Karpas-422 (cell line): ENCODE measurements at regions not wholly inside any gene's neighbourhood (a gene's known extent, or its start where the extent isn't known, plus 50 kb on each side); places are given as distances from the start of the nearest gene placed in this dataset.

ENCODE experiments used
- DNase-seq: peaks from one replicate; pipeline ENCODE4 v3.0.0-alpha.2; 2015
- H2AFZ ChIP-seq: fragments of 200-600 bp; sonication (generic); 2 replicates; pipeline ENCODE4 v1.6.1; 2014; ENCODE audit warnings: antibody characterized with exemption, low read length, mixed read lengths
- H3K27ac ChIP-seq: fragments of 200-600 bp; sonication (generic); 2 replicates; pipeline ENCODE4 v1.5.1; 2014; ENCODE audit warnings: mild to moderate bottlenecking, low read length, moderate library complexity
- H3K27me3 ChIP-seq: fragments of 200-600 bp; sonication (generic); 2 replicates; pipeline ENCODE4 v1.6.1; 2014; ENCODE audit warnings: low read length, mixed read lengths
- H3K36me3 ChIP-seq: fragments of 200-600 bp; sonication (generic); 2 replicates; pipeline ENCODE4 v1.6.1; 2014; ENCODE audit warnings: low read length, mixed read lengths; ENCODE audit not compliant: insufficient read depth
- H3K4me1 ChIP-seq: fragments of 200-600 bp; sonication (generic); 2 replicates; pipeline ENCODE4 v1.6.1; 2014; ENCODE audit warnings: mild to moderate bottlenecking, low read length, mixed read lengths
- H3K4me2 ChIP-seq: fragments of 200-600 bp; sonication (generic); 2 replicates; pipeline ENCODE4 v1.6.1; 2014; ENCODE audit warnings: low read length, low read depth, mild to moderate bottlenecking; ENCODE audit not compliant: poor library complexity, severe bottlenecking
- H3K4me3 ChIP-seq: fragments of 200-600 bp; sonication (generic); 2 replicates; pipeline ENCODE4 v1.5.1; 2014; ENCODE audit warnings: mild to moderate bottlenecking, antibody characterized with exemption, low read length, mixed read lengths
- H3K79me2 ChIP-seq: fragments of 200-600 bp; sonication (generic); 2 replicates; pipeline ENCODE4 v1.6.1; 2014; ENCODE audit warnings: mild to moderate bottlenecking, low read length, mixed read lengths
- H3K9ac ChIP-seq: fragments of 200-600 bp; sonication (generic); 2 replicates; pipeline ENCODE4 v1.6.0; 2014; ENCODE audit warnings: low read length
- H3K9me2 ChIP-seq: fragments of 200-600 bp; sonication (generic), shearing (Covaris generic); replicated peaks from 2 replicates; pipeline ENCODE4 v1.6.0; 2014; ENCODE audit warnings: mild to moderate bottlenecking, low read length, moderate library complexity; ENCODE audit not compliant: insufficient read depth
- H3K9me3 ChIP-seq: fragments of 300-700, 200-600 bp; sonication (generic); 2 replicates; pipeline ENCODE4 v1.6.1; 2014; ENCODE audit warnings: low read length, mixed read lengths
- H4K20me1 ChIP-seq: fragments of 200-600 bp; sonication (generic); 2 replicates; pipeline ENCODE4 v1.6.1; 2014; ENCODE audit warnings: mild to moderate bottlenecking, antibody characterized with exemption, low read length, low read depth; ENCODE audit not compliant: insufficient read depth

DNA sequence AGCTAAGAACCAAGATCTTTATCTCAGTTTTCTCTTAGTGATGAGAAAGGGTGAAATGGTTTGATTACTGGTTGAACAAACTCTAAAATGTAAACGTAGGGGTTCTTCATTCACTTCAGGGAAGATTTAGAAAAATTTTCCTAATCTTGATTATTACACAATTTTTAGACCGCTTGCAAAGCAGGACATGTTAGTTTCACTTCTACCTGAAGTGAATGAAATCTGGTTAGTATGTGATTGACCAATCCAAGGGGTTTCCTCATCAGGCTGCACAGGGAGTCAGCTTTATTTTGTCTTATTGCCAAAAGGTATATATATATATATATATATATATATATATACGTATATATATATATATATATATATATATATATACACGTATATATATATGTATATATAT is 740.4 kb downstream of the TUSC7 start:
- no peak for DNase-seq
- Histone ChIP-seq H3K9ac (no peak overlapping the region), H3K9me3 (no peaks in the 10 kb centered on the region), H3K4me1 (peaks cover 13% of the 10 kb centered on the region), H3K36me3 (no peaks in the 10 kb centered on the region), H2AFZ (no peak overlapping the region), H3K4me2 (no peak overlapping the region), H3K4me3 (no peak overlapping the region), H3K9me2 (no peaks in the 10 kb centered on the region), H3K27ac (no peak overlapping the region), H3K79me2 (no peaks in the 10 kb centered on the region), H3K27me3 (no peaks in the 10 kb centered on the region), H4K20me1 (no peaks in the 10 kb centered on the region)

DNA sequence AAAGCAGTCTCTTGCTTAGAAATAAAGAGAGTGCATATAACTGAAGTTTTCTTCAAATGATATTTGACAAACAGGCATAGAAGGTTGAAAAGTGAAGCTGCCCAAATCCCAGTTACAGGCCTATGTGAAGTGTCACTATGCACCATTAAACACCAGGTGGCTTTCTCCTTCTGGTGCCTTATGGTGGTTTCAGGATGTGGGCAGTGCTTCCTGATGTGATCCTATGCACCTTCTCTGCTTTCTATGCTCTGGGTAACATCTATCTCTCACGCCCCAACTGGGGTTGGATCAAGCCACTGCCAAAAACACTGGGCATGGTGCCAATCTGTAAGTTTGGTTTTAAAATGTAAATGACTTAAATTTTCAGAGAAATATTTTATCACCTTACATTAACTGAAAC is 744.7 kb downstream of the TUSC7 start:
- Histone ChIP-seq H4K20me1 (no peaks in the 10 kb centered on the region), H3K4me1 (no peaks in the 10 kb centered on the region), H3K36me3 (no peaks in the 10 kb centered on the region), H3K9ac (no peak overlapping the region), H3K4me3 (no peak overlapping the region), H3K4me2 (no peak overlapping the region), H3K9me2 (no peaks in the 10 kb centered on the region), H3K27me3 (no peaks in the 10 kb centered on the region), H2AFZ (no peak overlapping the region), H3K79me2 (no peaks in the 10 kb centered on the region), H3K9me3 (no peaks in the 10 kb centered on the region), H3K27ac (no peak overlapping the region)
- no peak for DNase-seq

DNA sequence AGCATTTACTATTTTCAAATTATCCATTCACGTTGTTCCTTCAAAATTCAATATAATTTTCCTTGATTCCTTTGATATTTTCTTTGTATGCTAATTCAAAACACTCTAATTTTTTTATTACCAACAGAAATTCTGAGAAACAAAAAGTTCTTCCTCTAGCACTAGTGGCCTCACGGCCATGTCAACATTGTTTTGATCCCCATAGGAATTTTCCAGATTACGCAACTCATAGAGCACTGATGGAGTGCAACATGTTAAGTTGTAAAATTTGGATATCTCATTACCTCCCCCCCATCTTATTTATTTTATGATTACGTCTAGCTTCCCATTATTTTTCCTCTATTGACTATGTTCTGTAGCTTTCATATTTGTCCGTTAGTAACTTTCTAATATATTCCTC is 745.3 kb downstream of the TUSC7 start:
- Histone ChIP-seq H3K79me2 (no peaks in the 10 kb centered on the region), H3K27me3 (no peaks in the 10 kb centered on the region), H3K4me2 (no peak overlapping the region), H2AFZ (no peak overlapping the region), H3K36me3 (no peaks in the 10 kb centered on the region), H3K4me3 (no peak overlapping the region), H4K20me1 (no peaks in the 10 kb centered on the region), H3K9me3 (no peaks in the 10 kb centered on the region), H3K9ac (no peak overlapping the region), H3K4me1 (no peaks in the 10 kb centered on the region), H3K27ac (no peak overlapping the region), H3K9me2 (no peaks in the 10 kb centered on the region)
- no peak for DNase-seq

DNA sequence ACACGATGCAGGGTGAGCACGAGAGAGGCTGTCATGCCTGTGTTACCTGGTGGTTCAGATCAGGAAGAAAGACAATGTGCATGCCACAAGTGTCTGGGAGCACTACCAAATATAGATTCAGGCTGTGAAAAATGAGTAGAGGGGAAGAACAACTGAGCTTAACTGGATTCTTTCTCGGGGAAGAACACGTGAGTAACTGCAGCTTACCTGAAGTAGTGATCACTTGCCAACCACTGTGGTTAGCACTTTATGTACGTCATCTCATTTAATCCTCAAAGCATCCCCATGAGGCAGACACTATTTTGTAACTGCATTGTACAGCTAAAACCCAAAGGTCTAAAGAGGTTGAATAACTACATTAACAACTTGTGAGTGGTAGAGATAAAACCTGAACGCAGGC is 746.2 kb downstream of the TUSC7 start:
- H4K20me1 ChIP-seq: no peaks in the 10 kb centered on the region
- no peak overlapping the region for H3K4me2 ChIP-seq
- H3K4me1 ChIP-seq: no peaks in the 10 kb centered on the region
- H2AFZ ChIP-seq: no peak overlapping the region
- no peak overlapping the region for H3K27ac ChIP-seq
- H3K9me2 ChIP-seq: no peaks in the 10 kb centered on the region
- H3K79me2 ChIP-seq: no peaks in the 10 kb centered on the region
- no peak for DNase-seq
- no peaks in the 10 kb centered on the region for H3K27me3 ChIP-seq
- no peak overlapping the region for H3K9ac ChIP-seq
- no peak overlapping the region for H3K4me3 ChIP-seq
- no peaks in the 10 kb centered on the region for H3K36me3 ChIP-seq
- no peaks in the 10 kb centered on the region for H3K9me3 ChIP-seq

DNA sequence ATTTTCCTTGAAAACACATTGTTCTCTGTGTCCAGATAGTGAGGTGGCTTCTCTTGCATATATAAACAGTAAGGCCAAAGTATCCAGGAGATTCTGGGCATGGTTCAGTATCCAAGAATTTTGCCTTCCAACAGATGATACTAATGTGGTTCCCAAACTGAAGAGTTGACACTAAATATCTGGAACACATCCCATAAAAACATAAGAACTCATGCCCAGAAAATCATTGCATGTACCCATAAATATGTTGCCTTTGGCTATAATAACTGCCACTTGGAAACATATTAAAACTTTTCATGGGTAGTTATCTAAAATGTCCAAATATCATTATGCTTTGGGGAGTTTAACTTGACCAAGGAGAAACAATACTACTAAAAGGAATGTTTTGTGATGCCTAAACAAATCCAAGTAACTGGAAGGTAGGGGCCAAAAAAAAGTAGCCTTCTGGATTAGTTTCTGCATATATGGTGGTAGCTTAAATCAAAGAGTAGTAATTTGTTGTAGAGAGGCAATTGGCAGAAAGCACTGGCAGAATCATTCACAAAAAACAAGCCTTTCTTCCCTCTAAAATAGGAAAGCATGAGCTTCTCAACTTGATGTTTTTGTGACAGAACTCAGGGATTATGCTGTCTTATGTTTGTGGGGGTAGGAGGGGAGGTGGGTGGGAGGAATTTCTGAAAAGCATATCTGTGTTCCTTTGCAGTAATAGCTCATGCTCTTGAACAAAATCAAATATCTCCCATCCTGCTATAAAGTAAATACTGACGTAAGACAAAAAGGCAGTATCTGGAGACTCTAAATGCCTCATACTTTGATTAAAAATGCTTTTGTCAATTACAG is 753.9 kb downstream of the TUSC7 start:
- Histone ChIP-seq H3K9ac (no peak overlapping the region), H3K27ac (no peak overlapping the region), H3K4me2 (no peak overlapping the region), H4K20me1 (no peaks in the 10 kb centered on the region), H3K9me3 (no peaks in the 10 kb centered on the region), H2AFZ (no peak overlapping the region), H3K9me2 (no peaks in the 10 kb centered on the region), H3K4me3 (no peak overlapping the region), H3K79me2 (no peaks in the 10 kb centered on the region), H3K36me3 (no peaks in the 10 kb centered on the region), H3K4me1 (no peaks in the 10 kb centered on the region), H3K27me3 (no peaks in the 10 kb centered on the region)
- DNase-seq: no peak

DNA sequence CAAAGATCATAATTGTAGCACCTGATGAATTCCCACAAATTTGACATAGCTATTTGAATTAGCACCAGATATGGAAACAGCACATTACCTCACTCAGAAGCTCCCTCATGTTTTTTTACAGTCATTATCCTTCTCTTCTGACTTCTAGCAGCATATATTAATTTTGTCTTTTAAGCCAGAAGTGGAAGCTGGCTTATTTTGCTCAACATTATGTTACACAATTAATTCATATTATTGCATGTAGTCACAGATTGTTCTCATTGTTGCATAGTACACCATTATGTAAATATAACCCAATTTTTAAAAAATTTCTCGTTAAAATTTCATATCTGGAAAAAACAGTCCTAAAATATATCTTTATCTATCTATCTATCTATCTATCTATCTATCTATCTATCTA is 762.3 kb downstream of the TUSC7 start:
- H3K4me3 ChIP-seq: no peak overlapping the region
- H3K27ac ChIP-seq: no peak overlapping the region
- H3K27me3 ChIP-seq: no peaks in the 10 kb centered on the region
- H3K9ac ChIP-seq: no peak overlapping the region
- H4K20me1 ChIP-seq: no peaks in the 10 kb centered on the region
- no peaks in the 10 kb centered on the region for H3K36me3 ChIP-seq
- no peak for DNase-seq
- H3K4me1 ChIP-seq: no peaks in the 10 kb centered on the region
- no peak overlapping the region for H3K4me2 ChIP-seq
- no peaks in the 10 kb centered on the region for H3K79me2 ChIP-seq
- no peaks in the 10 kb centered on the region for H3K9me2 ChIP-seq
- H3K9me3 ChIP-seq: no peaks in the 10 kb centered on the region
- no peak overlapping the region for H2AFZ ChIP-seq

DNA sequence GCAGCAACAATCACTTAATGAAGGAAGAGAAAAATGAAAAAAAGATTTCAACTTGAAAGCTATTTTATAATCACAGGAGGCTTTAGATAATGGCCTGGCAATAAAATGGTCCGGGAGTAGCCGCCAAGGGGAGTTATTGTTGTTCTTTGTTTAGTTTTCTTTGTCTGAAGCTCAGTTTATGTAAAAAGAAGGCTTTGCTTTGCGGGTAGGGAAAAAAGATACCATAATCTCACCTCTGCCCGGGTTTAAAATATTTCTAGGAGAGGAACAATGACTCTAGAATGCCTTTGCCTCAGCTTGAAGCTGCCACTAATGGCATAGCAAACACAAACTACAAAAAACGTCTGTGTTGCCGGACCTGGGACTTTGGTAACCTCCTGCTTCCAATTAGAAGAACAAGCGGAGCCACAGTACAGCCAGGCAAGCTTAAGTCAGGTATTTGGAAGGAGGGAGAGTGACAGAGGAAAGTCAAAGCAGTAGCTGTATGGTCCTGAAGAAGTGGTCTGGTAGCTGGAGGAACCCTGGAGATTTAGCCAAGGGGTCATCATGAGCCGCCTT is 764.5 kb downstream of the TUSC7 start:
- Histone ChIP-seq H3K27ac (no peak overlapping the region), H4K20me1 (no peaks in the 10 kb centered on the region), H3K9me2 (no peaks in the 10 kb centered on the region), H3K4me1 (no peaks in the 10 kb centered on the region), H3K9ac (no peak overlapping the region), H3K27me3 (no peaks in the 10 kb centered on the region), H3K4me3 (no peak overlapping the region), H3K79me2 (no peaks in the 10 kb centered on the region), H2AFZ (no peak overlapping the region), H3K4me2 (no peak overlapping the region), H3K9me3 (no peaks in the 10 kb centered on the region), H3K36me3 (no peaks in the 10 kb centered on the region)
- no peak for DNase-seq

DNA sequence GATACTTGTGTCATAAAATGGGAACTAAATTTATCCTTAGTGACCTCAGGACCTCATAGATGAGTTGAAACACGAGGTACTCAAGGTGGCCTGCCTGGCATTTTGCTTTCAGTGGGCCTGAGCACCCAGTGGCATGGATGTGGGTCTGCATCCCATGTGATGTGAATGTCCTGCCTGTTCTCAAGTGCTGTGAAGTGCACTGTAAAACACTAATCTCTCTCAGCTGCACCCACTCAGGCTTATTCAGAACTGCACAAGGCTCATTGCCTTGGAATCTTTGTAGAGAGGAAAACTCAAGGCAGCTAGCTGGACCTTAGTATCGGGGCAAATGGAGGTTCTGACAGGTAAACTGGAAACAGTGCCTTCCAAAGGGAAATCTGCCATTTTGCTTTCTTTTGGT is 767.0 kb downstream of the TUSC7 start:
- Histone ChIP-seq H2AFZ (no peak overlapping the region), H3K27ac (no peak overlapping the region), H3K4me1 (no peaks in the 10 kb centered on the region), H4K20me1 (no peaks in the 10 kb centered on the region), H3K27me3 (no peaks in the 10 kb centered on the region), H3K9ac (no peak overlapping the region), H3K4me3 (no peak overlapping the region), H3K9me2 (no peaks in the 10 kb centered on the region), H3K9me3 (no peaks in the 10 kb centered on the region), H3K79me2 (no peaks in the 10 kb centered on the region), H3K36me3 (no peaks in the 10 kb centered on the region), H3K4me2 (no peak overlapping the region)
- DNase-seq: no peak
